ENCODE measurements at regions not wholly inside any gene's neighbourhood (a gene's known extent, or its start where the extent isn't known, plus 50 kb on each side); places are given as distances from the start of the nearest gene placed in this dataset.
"Not testable (repeated sequence)": the region's sequence is repeated elsewhere in the genome, so short reads cannot be mapped to it uniquely, and the experiment has no call there.

- no peak for DNase-seq
- Histone ChIP-seq H3K36me3 (no peaks in the 10 kb centered on the region), H3K27ac (no peak overlapping the region), H3K27me3 (no peaks in the 10 kb centered on the region), H3K9me3 (no peaks in the 10 kb centered on the region), H3K4me1 (no peaks in the 10 kb centered on the region), H3K4me3 (no peak overlapping the region)
- no peak for TF ChIP-seq POLR2A (IDR thresholded peaks at IDR 0.05)
- peak in 1 of 2 donors; percentile 37 for ATAC-seq (ENCODE audit: low FRiP score in 2 of 2)
- 46 to 52% methylated on average over 8 of the region's 8 CpGs for WGBS, 2 donors
Observed at GRCh38 chr6:90890683-90891330, 303.9 kb upstream of the MAP3K7 start.

DNA sequence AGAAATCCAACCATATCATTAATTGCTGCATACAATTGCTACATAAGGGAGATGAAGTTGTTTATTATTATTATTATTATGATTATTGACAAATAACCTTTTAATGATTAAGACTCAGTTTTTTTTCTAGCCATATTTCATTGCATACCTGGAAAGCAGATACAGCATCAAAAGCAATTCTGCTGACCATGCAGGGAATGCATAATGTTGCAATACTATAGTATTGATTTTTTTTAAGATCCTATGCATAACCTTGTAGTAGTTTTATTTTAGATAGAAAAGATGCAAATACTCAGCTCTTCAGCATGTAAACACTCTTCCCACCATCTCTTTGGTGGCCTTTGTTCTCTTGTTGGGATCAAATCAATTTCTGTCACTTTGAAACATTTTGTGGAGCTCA is 300.9 kb upstream of the MAP3K7 start:
- no peaks in the 10 kb centered on the region for H3K36me3 ChIP-seq
- no peak overlapping the region for H3K4me3 ChIP-seq
- no peaks in the 10 kb centered on the region for H3K4me1 ChIP-seq
- ATAC-seq (ENCODE audit: low FRiP score in 2 of 2) (no peak), DNase-seq (no peak)
- no peaks in the 10 kb centered on the region for H3K27me3 ChIP-seq
- H3K9me3 ChIP-seq = no peaks in the 10 kb centered on the region
- TF ChIP-seq POLR2AphosphoS5 (IDR thresholded peaks at IDR 0.05) (no peak), POLR2A (IDR thresholded peaks at IDR 0.05) (no peak), EP300 (IDR thresholded peaks at IDR 0.05) (no peak)
- TF ChIP-seq, protein P1, sequence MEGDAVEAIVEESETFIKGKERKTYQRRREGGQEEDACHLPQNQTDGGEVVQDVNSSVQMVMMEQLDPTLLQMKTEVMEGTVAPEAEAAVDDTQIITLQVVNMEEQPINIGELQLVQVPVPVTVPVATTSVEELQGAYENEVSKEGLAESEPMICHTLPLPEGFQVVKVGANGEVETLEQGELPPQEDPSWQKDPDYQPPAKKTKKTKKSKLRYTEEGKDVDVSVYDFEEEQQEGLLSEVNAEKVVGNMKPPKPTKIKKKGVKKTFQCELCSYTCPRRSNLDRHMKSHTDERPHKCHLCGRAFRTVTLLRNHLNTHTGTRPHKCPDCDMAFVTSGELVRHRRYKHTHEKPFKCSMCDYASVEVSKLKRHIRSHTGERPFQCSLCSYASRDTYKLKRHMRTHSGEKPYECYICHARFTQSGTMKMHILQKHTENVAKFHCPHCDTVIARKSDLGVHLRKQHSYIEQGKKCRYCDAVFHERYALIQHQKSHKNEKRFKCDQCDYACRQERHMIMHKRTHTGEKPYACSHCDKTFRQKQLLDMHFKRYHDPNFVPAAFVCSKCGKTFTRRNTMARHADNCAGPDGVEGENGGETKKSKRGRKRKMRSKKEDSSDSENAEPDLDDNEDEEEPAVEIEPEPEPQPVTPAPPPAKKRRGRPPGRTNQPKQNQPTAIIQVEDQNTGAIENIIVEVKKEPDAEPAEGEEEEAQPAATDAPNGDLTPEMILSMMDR (IDR thresholded peaks at IDR 0.05) = no peak
- H3K27ac ChIP-seq = no peak overlapping the region

DNA sequence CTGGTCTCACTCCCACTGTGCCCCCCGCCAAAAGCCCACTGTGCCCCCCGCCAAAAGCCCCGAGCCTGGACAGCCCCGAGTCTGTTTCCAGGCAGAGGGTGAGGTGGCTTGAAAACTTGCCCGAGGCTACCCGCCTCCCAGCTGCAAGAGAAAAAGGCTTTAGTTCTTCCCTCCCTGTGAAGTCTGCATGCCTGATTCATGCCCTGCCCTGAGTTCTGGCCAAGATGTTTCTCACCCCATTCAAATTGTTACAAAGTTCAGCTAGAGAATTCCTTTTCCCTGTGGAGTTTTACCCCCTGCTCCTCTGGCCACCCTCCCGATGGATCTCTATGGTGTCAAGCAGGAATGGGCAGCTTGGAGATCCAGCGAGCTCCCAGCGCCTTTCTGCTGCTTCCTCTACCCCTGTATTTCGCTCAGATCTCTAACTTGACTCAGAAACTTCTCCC is 298.8 kb upstream of the MAP3K7 start:
- no peaks in the 10 kb centered on the region for H3K27me3 ChIP-seq
- no peaks in the 10 kb centered on the region for H3K9me3 ChIP-seq
- TF ChIP-seq POLR2AphosphoS5 (IDR thresholded peaks at IDR 0.05) = no peak
- no peak for TF ChIP-seq POLR2A (IDR thresholded peaks at IDR 0.05)
- no peak for TF ChIP-seq EP300 (IDR thresholded peaks at IDR 0.05)
- TF ChIP-seq, protein P1 (IDR thresholded peaks at IDR 0.05) = no peak
- no peaks in the 10 kb centered on the region for H3K4me1 ChIP-seq
- H3K36me3 ChIP-seq = no peaks in the 10 kb centered on the region
- DNase-seq = peak in 1 of 2 donors; percentile 28
- 90 to 94% methylated on average over 4 to 9 of the region's 10 CpGs for WGBS, 2 donors
- no peak overlapping the region for H3K4me3 ChIP-seq
- no peak for ATAC-seq (ENCODE audit: low FRiP score in 2 of 2)
- H3K27ac ChIP-seq = no peak overlapping the region

GRCh38 chr6:90885137-90885536 is 298.3 kb upstream of the MAP3K7 start:
- ATAC-seq (ENCODE audit: low FRiP score in 2 of 2); H3K4me1 ChIP-seq; H3K9me3 ChIP-seq; H3K27ac ChIP-seq; H3K27me3 ChIP-seq; H3K36me3 ChIP-seq; H3K4me3 ChIP-seq; DNase-seq: not testable (repeated sequence)
- WGBS, 2 donors = 80 to 95% methylated on average over 2 to 4 of the region's 4 CpGs

DNA sequence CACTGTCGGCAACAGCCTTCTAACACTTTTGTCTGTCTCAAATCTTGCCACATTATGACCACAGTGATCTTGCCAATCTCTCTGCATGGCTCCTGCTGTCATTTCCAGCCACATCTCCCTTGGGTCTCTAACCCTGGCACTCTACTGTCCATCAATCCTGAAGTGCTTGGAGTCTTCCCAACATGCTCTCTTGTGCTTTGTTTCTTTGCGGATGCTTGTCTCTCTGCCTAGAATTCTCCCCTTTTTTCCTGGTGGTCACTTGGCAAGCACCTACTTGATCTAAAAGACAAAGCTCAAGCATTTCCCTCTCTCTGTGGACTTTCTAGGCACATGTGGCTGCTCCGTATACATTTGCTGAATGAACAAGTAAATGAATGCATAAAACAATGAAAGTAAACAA is 290.7 kb upstream of the MAP3K7 start:
- ATAC-seq (ENCODE audit: low FRiP score in 2 of 2) (no peak), DNase-seq (no peak)
- Histone ChIP-seq H3K27me3 (no peaks in the 10 kb centered on the region), H3K9me3 (no peaks in the 10 kb centered on the region), H3K4me1 (no peaks in the 10 kb centered on the region), H3K36me3 (no peaks in the 10 kb centered on the region), H3K4me3 (no peak overlapping the region), H3K27ac (no peak overlapping the region)
- TF ChIP-seq EP300 (IDR thresholded peaks at IDR 0.05) (no peak), POLR2AphosphoS5 (IDR thresholded peaks at IDR 0.05) (no peak), POLR2A (IDR thresholded peaks at IDR 0.05) (no peak)
- TF ChIP-seq, protein P1 (IDR thresholded peaks at IDR 0.05) = no peak
- WGBS, 2 donors = 69 to 70% methylated on average over 3 of the region's 3 CpGs

DNA sequence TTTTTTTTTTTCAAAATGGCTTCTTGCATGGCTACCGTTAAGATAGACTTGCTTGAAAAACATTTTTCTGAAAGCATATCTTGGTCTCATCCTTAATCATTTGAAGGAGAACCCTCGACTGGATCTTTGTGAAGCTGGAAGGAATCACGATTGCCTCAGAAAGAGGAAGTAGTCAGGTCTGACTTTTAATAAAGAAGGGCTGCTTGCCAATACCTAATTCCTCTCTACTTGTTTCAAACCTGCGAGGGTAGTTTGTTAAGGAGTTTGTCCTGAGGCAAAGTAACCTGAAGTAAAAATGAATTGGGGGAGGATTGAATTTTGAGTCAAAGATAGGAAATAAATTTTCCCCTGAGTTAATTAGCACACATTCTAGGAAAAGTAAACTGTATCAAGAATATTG is 288.1 kb upstream of the MAP3K7 start:
- Histone ChIP-seq H3K36me3 (no peaks in the 10 kb centered on the region), H3K27me3 (no peaks in the 10 kb centered on the region), H3K4me1 (no peaks in the 10 kb centered on the region), H3K9me3 (no peaks in the 10 kb centered on the region), H3K27ac (no peak overlapping the region), H3K4me3 (no peak overlapping the region)
- 22 to 32% methylated on average over 4 of the region's 4 CpGs for WGBS, 2 donors
- DNase-seq (no peak), ATAC-seq (ENCODE audit: low FRiP score in 2 of 2) (no peak)
- no peak for TF ChIP-seq EP300 (IDR thresholded peaks at IDR 0.05)
- TF ChIP-seq, protein P1 (IDR thresholded peaks at IDR 0.05) = no peak
- TF ChIP-seq POLR2AphosphoS5 (IDR thresholded peaks at IDR 0.05) = no peak
- TF ChIP-seq POLR2A (IDR thresholded peaks at IDR 0.05) = no peak

Measured in upper lobe of left lung (tissue), 6 donors.